ENCODE measurements at regions not wholly inside any gene's neighbourhood (a gene's known extent, or its start where the extent isn't known, plus 50 kb on each side); places are given as distances from the start of the nearest gene placed in this dataset.

DNA sequence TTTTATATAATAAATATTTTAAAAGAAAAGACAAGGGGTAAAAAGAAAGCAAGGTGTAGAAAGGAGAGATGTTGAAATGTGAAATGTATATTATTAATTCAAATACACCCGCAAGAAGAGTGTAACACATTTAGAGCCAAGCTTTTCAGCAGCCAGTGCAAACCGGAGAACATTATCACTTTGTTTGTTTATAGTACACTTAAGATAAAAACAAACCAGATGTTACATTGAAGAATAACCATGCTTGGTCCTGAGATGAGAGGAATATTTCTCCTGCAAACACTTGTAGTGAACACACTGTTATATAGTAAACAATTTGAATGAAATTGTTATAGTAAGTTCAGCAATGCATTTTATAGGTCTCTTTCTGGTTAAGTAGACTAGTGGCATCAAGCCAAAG is 1441.5 kb downstream of the OTOL1 start (continued):
- TF ChIP-seq, protein P1, sequence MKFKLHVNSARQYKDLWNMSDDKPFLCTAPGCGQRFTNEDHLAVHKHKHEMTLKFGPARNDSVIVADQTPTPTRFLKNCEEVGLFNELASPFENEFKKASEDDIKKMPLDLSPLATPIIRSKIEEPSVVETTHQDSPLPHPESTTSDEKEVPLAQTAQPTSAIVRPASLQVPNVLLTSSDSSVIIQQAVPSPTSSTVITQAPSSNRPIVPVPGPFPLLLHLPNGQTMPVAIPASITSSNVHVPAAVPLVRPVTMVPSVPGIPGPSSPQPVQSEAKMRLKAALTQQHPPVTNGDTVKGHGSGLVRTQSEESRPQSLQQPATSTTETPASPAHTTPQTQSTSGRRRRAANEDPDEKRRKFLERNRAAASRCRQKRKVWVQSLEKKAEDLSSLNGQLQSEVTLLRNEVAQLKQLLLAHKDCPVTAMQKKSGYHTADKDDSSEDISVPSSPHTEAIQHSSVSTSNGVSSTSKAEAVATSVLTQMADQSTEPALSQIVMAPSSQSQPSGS (CRISPR knock-in tag; IDR thresholded peaks at IDR 0.05) = no peak
- TF ChIP-seq SAFB2 (CRISPR knock-in tag; IDR thresholded peaks at IDR 0.05; ENCODE audit: borderline replicate concordance, low read depth) (no peak), CCAR2 (optimal IDR thresholded peaks at IDR 0.05; ENCODE audit: low read depth, low read length) (no peak), POGZ (CRISPR knock-in tag; IDR thresholded peaks at IDR 0.05) (no peak)
- TF ChIP-seq, protein P2, sequence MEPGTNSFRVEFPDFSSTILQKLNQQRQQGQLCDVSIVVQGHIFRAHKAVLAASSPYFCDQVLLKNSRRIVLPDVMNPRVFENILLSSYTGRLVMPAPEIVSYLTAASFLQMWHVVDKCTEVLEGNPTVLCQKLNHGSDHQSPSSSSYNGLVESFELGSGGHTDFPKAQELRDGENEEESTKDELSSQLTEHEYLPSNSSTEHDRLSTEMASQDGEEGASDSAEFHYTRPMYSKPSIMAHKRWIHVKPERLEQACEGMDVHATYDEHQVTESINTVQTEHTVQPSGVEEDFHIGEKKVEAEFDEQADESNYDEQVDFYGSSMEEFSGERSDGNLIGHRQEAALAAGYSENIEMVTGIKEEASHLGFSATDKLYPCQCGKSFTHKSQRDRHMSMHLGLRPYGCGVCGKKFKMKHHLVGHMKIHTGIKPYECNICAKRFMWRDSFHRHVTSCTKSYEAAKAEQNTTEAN (CRISPR knock-in tag; conservative IDR thresholded peaks at IDR 0.05) = no peak

DNA sequence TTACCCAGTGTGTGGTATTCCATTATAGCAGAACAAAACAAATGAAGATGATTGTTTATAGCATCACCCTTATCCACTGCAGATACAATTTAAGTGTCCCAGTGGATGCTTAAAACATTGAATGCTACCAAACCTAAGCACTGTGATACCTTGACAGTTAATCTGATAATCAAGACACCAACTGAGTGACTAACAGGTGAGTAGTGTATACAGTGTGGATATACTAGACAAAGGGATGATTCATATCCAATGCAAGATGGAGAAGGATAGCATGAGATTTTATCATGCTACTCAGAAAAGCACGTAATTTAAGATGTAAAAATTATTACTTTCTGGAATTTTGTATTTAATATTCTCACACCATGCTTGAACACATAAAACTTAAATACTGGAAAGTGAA is 1449.0 kb downstream of the OTOL1 start:
- CTCF ChIA-PET (ENCODE audit: low intra/inter-chr PET ratio, low total read pairs) = no interaction called here
- POLR2A ChIA-PET = no interaction called here
- no peaks in the 10 kb centered on the region for H3K9me3 ChIP-seq (ENCODE audit: low read length)
- FAIRE-seq (no peak), DNase-seq (ENCODE audit: low spot score) (no peak), ATAC-seq (no peak)
- in situ Hi-C loops (cut with HindIII; ENCODE audit: extremely low pct_ligation_motif_present, low pct_unique_long_range_greater_than_20kb) (no loop called here), intact Hi-C loops (cut with micrococcal nuclease; ENCODE audit: unreplicated experiment) (no loop called here)
- H3K36me3 ChIP-seq (replicated peaks in 1 of 2; ENCODE audit: control insufficient read depth in 1 of 2, insufficient read depth in 2 of 2, low read length in 2 of 2) = no peaks in the 10 kb centered on the region
- H3K27me3 ChIP-seq (ENCODE audit: control insufficient read depth in 1 of 2, insufficient read depth in 2 of 2, low read length in 2 of 2) = no peaks in the 10 kb centered on the region
- no peak overlapping the region for H3K4me2 ChIP-seq (ENCODE audit: low read depth, low read length)
- no peak overlapping the region for H3K4me3 ChIP-seq (replicated peaks in 1 of 3; ENCODE audit: insufficient read depth in 1 of 3, low read depth in 2 of 3, low read length in 3 of 3)
- H4K20me1 ChIP-seq (ENCODE audit: insufficient read depth, low read length) = no peaks in the 10 kb centered on the region
- H3K4me1 ChIP-seq (ENCODE audit: insufficient read depth, low read length) = no peaks in the 10 kb centered on the region
- no peak overlapping the region for H3K9ac ChIP-seq (ENCODE audit: insufficient read depth, low read depth, low read length)
- no TSS peak for BruUV-seq (replicated peaks)
- no peak for TF ChIP-seq ZNF143 (CRISPR knock-in tag; IDR thresholded peaks at IDR 0.05)
- TF ChIP-seq MAF1 (CRISPR knock-in tag; IDR thresholded peaks at IDR 0.05; ENCODE audit: borderline replicate concordance) = no peak
- TF ChIP-seq ZSCAN29 (CRISPR knock-in tag; conservative IDR thresholded peaks at IDR 0.05) = no peak
- TF ChIP-seq, protein P3, sequence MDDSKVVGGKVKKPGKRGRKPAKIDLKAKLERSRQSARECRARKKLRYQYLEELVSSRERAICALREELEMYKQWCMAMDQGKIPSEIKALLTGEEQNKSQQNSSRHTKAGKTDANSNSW (CRISPR knock-in tag; IDR thresholded peaks at IDR 0.05; ENCODE audit: borderline replicate concordance) = no peak
- no peak for TF ChIP-seq CBX1 (IDR thresholded peaks at IDR 0.05; ENCODE audit: low read depth)
- no peak for TF ChIP-seq KMT2A (CRISPR knock-in tag; IDR thresholded peaks at IDR 0.05)
- no peak for TF ChIP-seq NFATC3 (CRISPR knock-in tag; IDR thresholded peaks at IDR 0.05)
- TF ChIP-seq, protein P4, sequence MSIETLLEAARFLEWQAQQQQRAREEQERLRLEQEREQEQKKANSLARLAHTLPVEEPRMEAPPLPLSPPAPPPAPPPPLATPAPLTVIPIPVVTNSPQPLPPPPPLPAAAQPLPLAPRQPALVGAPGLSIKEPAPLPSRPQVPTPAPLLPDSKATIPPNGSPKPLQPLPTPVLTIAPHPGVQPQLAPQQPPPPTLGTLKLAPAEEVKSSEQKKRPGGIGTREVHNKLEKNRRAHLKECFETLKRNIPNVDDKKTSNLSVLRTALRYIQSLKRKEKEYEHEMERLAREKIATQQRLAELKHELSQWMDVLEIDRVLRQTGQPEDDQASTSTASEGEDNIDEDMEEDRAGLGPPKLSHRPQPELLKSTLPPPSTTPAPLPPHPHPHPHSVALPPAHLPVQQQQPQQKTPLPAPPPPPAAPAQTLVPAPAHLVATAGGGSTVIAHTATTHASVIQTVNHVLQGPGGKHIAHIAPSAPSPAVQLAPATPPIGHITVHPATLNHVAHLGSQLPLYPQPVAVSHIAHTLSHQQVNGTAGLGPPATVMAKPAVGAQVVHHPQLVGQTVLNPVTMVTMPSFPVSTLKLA (IDR thresholded peaks at IDR 0.05) = no peak
- no peak overlapping the region for H2AFZ ChIP-seq (ENCODE audit: low read length)
- WGBS (ENCODE audit: low lambda C conversion rate) = 0% methylated on average over 1 of the region's 1 CpG
- H3K79me2 ChIP-seq (ENCODE audit: insufficient read depth, low read length) = no peaks in the 10 kb centered on the region
- no peak overlapping the region for H3K27ac ChIP-seq (ENCODE audit: extremely low read length, insufficient read depth, low read length)

Measured in HepG2 (cell line).